Right atrium auricular region (tissue), 2 donors: ENCODE measurements at regions not wholly inside any gene's neighbourhood (a gene's known extent, or its start where the extent isn't known, plus 50 kb on each side); places are given as distances from the start of the nearest gene placed in this dataset.

Experiments used
- DNase-seq: peaks from one replicate; pipeline ENCODE4 v3.0.0-alpha.2; 2019; ENCODE audit warnings: low spot score
- H3K27ac ChIP-seq, 2 donors: fragments of 200-600 bp; sonication (generic); 1 replicate in 1 of 2; 2 replicates in 1 of 2; pipeline ENCODE4 v1.5.1; 2016 to 2019
- H3K27me3 ChIP-seq, 2 donors: fragments of 200-600 bp; sonication (generic); one replicate each; pipeline versions ENCODE4 v1.5.1 to v1.6.0; 2017 to 2019
- H3K36me3 ChIP-seq: fragments of 200-600 bp; sonication (generic); one replicate; pipeline ENCODE4 v1.5.1; 2016
- H3K4me1 ChIP-seq, 2 donors: fragments of 200-600 bp; sonication (generic); one replicate each; pipeline versions ENCODE4 v1.5.1 to v1.6.0; 2017 to 2019
- H3K4me3 ChIP-seq, 2 donors: fragments of 200-600 bp; sonication (generic); 1 replicate in 1 of 2; 2 replicates in 1 of 2; pipeline ENCODE4 v1.5.1; 2017 to 2019; ENCODE audit warnings: mild to moderate bottlenecking in 1 of 2, moderate library complexity in 1 of 2
- H3K9me3 ChIP-seq, 2 donors: fragments of 200-600 bp; sonication (generic); one replicate each; pipeline ENCODE4 v1.5.1; 2019
- TF ChIP-seq, protein P1 (sequence below), 2 donors: fragments of 200-600 bp; sonication (generic); IDR thresholded peaks; one replicate each; pipeline ENCODE4 v1.5.1; 2019; ENCODE audit warnings: antibody characterized with exemption in 2 of 2

DNA sequence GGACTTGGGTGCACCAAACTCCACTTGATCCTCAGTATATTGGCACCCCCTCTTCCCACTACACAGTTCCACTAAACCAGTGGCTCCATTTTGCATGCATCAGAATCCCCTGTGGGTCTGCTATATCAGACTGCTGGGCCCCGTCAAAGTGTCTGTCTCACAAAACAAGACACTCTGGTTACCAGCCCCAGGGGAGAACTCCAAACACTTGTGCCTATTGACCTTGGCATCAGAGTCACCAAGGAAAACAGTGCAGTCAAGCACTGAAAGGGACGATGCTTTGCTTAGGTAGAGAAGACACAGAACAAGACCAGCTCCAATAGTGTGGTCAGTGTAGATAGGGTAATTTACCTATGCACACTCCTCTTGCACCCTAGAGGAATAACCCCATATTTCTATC lies 205.8 kb upstream of the RAI14 start:
- H3K36me3 ChIP-seq, result no peaks in the 10 kb centered on the region
- H3K9me3 ChIP-seq, result no peaks in the 10 kb centered on the region
- no peaks in the 10 kb centered on the region for H3K4me1 ChIP-seq
- no peak overlapping the region for H3K27ac ChIP-seq
- no peak overlapping the region for H3K4me3 ChIP-seq
- DNase-seq, result no peak
- TF ChIP-seq, protein P1, sequence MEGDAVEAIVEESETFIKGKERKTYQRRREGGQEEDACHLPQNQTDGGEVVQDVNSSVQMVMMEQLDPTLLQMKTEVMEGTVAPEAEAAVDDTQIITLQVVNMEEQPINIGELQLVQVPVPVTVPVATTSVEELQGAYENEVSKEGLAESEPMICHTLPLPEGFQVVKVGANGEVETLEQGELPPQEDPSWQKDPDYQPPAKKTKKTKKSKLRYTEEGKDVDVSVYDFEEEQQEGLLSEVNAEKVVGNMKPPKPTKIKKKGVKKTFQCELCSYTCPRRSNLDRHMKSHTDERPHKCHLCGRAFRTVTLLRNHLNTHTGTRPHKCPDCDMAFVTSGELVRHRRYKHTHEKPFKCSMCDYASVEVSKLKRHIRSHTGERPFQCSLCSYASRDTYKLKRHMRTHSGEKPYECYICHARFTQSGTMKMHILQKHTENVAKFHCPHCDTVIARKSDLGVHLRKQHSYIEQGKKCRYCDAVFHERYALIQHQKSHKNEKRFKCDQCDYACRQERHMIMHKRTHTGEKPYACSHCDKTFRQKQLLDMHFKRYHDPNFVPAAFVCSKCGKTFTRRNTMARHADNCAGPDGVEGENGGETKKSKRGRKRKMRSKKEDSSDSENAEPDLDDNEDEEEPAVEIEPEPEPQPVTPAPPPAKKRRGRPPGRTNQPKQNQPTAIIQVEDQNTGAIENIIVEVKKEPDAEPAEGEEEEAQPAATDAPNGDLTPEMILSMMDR (IDR thresholded peaks at IDR 0.05), result no peak
- H3K27me3 ChIP-seq, result no peaks in the 10 kb centered on the region

DNA sequence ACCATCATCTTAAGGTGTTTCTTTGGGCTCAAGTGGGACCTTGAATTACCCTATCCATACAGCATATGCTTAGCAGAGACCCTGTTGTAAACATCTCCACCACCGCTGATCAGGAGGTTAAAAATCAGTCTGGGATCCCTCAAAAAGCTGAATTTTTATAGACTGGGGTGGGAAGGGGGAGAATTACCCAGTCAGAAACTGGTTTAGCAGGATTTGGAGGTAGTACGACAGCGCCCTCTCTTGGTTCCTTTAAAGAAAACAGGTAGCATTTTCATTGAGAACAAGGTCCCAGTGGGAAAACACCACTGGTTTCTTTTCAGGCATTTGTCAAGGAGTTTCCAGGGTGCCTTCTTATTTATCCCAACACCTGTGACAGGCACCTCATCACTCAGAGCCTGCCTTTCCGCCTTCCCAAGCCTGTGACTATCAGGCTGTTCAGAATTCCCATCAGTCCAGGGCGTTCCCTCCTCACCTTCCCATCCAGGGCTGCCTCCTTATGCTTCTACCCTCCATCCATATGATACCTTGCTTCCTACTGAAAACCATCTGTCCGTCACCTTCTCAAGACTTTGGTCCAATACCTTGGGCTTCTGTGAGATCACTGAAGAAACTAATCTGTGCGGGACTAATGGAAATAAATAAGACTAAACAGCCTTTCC lies 203.8 kb upstream of the RAI14 start:
- H3K27me3 ChIP-seq, result no peaks in the 10 kb centered on the region
- no peaks in the 10 kb centered on the region for H3K4me1 ChIP-seq
- no peak overlapping the region for H3K4me3 ChIP-seq
- H3K27ac ChIP-seq, result no peak overlapping the region
- TF ChIP-seq, protein P1 (IDR thresholded peaks at IDR 0.05), result no peak
- no peak for DNase-seq
- no peaks in the 10 kb centered on the region for H3K36me3 ChIP-seq
- no peaks in the 10 kb centered on the region for H3K9me3 ChIP-seq

DNA sequence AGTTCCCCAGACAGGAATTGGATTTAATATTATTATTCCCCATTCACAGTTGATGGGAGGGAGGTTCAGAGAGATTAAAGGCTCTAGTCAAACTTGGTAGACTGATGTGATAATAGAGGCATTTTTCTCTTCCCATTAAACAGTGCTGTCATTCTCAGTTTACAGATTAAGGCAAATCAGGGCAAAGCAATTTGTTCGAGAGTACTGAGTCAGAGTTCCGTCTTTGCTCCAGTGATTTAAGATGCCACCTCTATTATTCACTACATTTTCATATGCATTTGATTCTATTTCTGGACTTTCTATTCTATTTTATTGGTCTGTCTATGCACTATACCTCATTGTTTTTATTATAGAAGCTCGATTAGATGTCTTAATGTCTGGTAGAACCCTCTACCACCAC lies 201.0 kb upstream of the RAI14 start:
- no peaks in the 10 kb centered on the region for H3K9me3 ChIP-seq

DNA sequence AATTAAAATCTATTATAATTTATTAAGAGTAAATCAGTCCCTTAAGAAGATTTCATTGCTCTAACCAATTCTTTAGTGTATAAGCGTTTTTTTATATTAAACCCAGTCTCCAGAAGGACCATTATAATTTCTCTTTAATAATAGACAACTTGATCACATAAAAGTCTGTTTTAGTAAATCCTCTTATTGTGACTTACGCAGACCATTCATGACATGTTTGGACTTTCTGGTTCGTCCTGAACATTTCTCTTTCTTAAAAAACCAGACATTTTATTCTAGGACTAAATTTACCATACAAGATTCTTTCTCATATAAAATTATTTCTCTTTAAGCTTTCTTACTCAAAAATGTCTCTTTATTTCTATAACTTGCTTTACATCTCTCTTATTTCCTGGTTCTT lies 196.2 kb upstream of the RAI14 start:
- TF ChIP-seq, protein P1 (IDR thresholded peaks at IDR 0.05), result no peak

More for the DNA sequence above, 201.0 kb upstream of the RAI14 start:
- no peaks in the 10 kb centered on the region for H3K36me3 ChIP-seq
- DNase-seq, result no peak
- no peak overlapping the region for H3K27ac ChIP-seq
- H3K4me3 ChIP-seq, result no peak overlapping the region
- H3K27me3 ChIP-seq, result no peaks in the 10 kb centered on the region
- H3K4me1 ChIP-seq, result no peaks in the 10 kb centered on the region
- TF ChIP-seq, protein P1 (IDR thresholded peaks at IDR 0.05), result no peak

DNA sequence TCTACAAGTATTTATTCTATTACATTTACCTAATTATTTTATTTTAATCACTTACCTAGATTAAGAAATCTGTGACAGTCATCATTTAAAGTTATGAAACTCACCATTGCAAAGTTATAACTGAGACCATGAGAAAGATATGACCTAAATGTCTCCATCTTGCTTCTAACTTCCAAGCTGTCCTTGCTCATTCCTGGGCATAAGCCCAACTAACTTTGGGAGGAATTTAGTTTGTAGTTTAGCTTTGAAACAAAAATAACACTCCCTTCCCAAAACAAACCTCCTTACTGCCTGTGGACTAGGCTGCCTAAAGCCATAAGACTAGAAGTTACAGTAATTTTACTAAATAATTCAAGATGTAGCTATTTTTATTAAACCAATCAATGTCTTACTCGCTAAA lies 195.6 kb upstream of the RAI14 start:
- H3K4me1 ChIP-seq, result no peaks in the 10 kb centered on the region
- no peaks in the 10 kb centered on the region for H3K36me3 ChIP-seq
- no peak overlapping the region for H3K4me3 ChIP-seq
- TF ChIP-seq, protein P1 (IDR thresholded peaks at IDR 0.05), result no peak
- no peak for DNase-seq
- no peak overlapping the region for H3K27ac ChIP-seq
- no peaks in the 10 kb centered on the region for H3K27me3 ChIP-seq
- peaks cover 0 to 4% of the 10 kb centered on the region in 2 donors for H3K9me3 ChIP-seq

More for the DNA sequence above, 196.2 kb upstream of the RAI14 start:
- H3K27me3 ChIP-seq, result no peaks in the 10 kb centered on the region
- H3K4me3 ChIP-seq, result no peak overlapping the region
- H3K4me1 ChIP-seq, result no peaks in the 10 kb centered on the region
- no peak for DNase-seq
- H3K27ac ChIP-seq, result no peak overlapping the region
- peaks cover 0 to 4% of the 10 kb centered on the region in 2 donors for H3K9me3 ChIP-seq
- H3K36me3 ChIP-seq, result no peaks in the 10 kb centered on the region

DNA sequence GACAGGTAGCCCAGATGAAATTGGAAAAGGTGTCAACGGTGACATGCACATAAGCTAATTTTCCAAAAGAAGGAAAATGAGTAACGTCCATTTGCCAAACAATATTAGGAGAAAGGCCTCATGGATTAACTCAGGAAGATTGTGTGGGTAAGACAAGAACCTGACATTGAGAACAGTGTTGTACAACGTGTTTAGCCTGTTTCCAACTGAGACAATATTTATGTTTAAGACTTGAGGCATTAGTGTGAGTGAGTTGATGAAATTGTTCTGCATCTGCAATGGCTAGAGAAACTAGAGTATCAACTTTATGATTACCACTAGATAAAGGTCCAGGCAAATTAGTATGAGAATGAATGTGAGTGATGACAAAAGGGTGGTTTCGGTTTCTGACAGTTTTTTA lies 191.3 kb upstream of the RAI14 start:
- H3K36me3 ChIP-seq, result no peaks in the 10 kb centered on the region
- H3K4me1 ChIP-seq, result no peaks in the 10 kb centered on the region
- no peaks in the 10 kb centered on the region for H3K27me3 ChIP-seq
- peaks cover 0 to 4% of the 10 kb centered on the region in 2 donors for H3K9me3 ChIP-seq
- H3K27ac ChIP-seq, result no peak overlapping the region
- H3K4me3 ChIP-seq, result no peak overlapping the region
- TF ChIP-seq, protein P1 (IDR thresholded peaks at IDR 0.05), result no peak
- no peak for DNase-seq
